HG03565 (cell line): ENCODE measurements at regions not wholly inside any gene's neighbourhood (a gene's known extent, or its start where the extent isn't known, plus 50 kb on each side); places are given as distances from the start of the nearest gene placed in this dataset.
A peak's percentile ranks its signal among the peaks of the same experiment; 100 is the strongest.
"Not testable (repeated sequence)": the region's sequence is repeated elsewhere in the genome, so short reads cannot be mapped to it uniquely, and the experiment has no call there.

ENCODE experiments used
- ATAC-seq: cut with Tn5 transposase; IDR thresholded peaks from one replicate; pipeline ENCODE4 v1.9.1; 2021; ENCODE audit warnings: mild to moderate bottlenecking, moderate library complexity; ENCODE audit not compliant: unreplicated experiment

- ATAC-seq = no peak
These were observed 334.8 kb downstream of the TEX13C start for GRCh38 chrX:125654501-125654900.

- no peak for ATAC-seq
These were observed 354.1 kb downstream of the TEX13C start for GRCh38 chrX:125673758-125674157.

DNA sequence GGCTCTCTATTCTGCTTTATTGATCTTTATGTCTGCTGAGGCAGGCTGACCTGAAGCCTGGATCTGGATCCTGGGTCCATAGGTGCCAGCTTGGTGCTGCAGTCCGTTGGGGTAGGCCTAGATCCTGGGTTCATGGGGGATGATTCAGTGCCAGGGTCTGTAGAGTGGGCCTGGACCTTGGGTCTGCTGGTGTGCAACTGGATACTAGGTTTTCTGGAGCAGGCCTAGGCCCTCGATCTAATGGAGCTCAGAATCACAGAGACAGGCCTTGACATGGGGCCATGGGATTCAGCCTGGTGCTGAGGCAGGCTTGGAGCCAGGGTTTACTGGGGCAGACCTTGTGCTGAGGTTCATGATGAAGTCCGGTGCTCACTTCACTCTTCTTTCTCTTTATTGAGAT, 358.6 kb downstream of the TEX13C start:
- ATAC-seq = no peak

- no peak for ATAC-seq
These were observed 360.7 kb downstream of the TEX13C start for GRCh38 chrX:125680366-125680765.

DNA sequence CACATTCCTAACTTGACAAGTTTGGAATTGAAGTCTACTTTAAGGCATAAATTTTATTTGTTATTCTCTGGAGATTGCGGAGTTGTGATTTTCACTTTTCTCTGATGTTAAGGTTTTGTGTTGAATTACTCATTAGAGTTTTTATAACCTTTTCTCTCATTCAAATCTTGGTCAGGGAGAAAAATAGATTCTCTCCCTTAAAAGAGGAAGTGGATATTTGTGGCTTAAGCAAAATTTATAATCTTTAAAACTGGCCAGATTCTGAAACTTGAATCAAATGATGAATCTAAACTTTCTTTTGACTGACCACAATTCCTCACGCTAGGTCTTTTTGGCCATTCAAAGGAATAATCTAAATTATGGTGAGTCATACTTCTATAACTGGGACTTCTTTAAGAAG, 361.4 kb downstream of the TEX13C start:
- peak; percentile 21 for ATAC-seq

GRCh38 chrX:125681507-125681906, 361.8 kb downstream of the TEX13C start:
- peak; percentile 65 for ATAC-seq

GRCh38 chrX:125690522-125690921, 370.9 kb downstream of the TEX13C start:
- not testable (repeated sequence) for ATAC-seq

DNA sequence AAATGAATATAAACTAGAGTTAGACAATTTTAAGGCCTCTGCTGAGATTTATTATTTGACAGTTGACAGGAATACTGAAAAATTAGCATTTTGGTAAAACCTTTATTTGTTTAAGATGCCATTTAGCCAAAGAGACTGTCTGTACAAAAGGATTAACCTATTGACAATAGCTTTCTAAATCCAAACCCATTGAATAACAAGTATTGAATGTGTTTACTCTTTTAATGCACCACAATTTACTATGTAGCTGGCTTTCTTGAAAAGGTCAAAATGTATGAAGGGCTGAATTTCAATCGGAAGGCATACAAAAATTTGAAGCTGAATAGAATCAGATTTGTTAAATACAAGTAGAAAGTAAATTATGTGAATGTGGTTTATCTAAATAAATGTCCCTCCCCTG, 374.5 kb downstream of the TEX13C start:
- no peak for ATAC-seq

DNA sequence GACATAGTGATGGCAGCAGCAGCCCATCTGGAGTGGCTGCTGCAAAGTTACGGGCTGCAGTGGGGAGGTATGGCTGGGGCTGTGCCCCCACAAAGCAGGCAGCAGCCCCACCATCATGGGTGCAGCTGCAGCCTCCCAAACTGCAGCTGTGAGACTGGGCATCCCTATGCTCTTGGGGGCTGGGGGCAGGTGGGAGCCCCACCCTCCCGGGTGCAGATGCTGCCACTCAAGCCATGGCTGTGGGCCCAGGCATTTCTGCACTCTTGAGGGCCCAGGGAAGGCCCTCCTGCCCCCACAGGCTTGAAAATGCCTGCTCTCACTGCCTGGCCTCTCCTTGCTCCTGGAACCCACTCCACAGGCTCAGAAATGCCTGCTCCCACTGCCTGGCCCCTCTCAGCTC, 389.4 kb downstream of the TEX13C start:
- ATAC-seq = no peak

DNA sequence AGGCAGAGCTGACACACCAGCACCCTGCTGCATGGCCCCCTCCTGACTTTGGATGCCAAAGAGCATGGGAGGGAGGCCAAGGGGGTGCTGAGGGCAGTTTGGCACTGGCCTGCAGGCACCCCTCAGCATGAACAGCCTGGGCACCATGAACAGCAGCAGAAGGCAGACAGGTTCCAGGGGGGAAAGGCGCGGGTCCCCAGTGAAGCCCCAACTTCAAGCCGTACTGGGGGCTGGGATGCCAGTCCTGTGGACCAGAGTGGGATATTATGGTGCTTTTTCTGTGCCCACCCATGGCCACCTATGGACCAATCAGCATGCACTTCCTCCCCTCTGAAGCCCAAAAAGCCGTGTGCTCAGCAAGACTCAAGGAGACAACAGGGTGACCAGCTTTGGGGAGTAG, 389.9 kb downstream of the TEX13C start:
- ATAC-seq = no peak

GRCh38 chrX:125710403-125711062, 390.9 kb downstream of the TEX13C start:
- no peak for ATAC-seq

DNA sequence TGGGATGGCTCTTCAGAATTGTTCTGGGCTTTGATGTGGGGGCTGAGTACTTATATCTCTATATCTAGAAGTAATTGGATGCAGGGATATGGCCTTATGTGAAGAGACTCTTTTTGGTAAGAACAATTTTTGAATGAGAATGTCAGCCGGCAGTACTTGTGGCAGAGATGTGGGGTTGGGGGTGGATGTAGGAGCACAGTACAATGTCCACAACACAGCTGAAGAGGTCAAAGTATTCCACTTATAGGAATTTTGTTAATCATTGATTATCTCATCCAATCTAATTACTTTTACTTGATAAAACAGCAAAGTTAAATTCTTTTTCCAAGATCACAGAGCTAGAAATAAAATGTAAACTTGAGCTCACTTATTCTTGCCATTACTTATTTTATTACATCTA, 391.4 kb downstream of the TEX13C start:
- ATAC-seq = no peak

- ATAC-seq = no peak
These were observed 394.0 kb downstream of the TEX13C start for GRCh38 chrX:125713633-125714032.

DNA sequence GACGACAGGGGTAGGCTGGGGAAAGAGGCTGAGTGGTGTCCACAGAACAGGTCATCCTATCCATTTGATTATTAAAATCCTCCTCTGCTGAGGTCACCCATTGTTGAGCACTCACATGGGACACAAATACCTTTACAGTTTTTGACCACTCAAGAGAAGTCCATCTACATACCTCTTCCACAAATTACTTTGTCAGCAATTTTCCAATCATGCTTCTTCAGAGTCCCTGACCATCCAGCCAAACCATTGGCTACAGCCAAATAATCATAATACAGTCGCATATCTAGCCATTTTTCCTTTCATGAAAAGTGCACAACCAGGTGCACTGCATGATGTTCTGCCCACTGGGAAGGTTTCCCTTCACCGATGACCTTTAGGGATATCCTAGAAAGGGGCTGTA, 407.4 kb downstream of the TEX13C start:
- ATAC-seq = no peak

DNA sequence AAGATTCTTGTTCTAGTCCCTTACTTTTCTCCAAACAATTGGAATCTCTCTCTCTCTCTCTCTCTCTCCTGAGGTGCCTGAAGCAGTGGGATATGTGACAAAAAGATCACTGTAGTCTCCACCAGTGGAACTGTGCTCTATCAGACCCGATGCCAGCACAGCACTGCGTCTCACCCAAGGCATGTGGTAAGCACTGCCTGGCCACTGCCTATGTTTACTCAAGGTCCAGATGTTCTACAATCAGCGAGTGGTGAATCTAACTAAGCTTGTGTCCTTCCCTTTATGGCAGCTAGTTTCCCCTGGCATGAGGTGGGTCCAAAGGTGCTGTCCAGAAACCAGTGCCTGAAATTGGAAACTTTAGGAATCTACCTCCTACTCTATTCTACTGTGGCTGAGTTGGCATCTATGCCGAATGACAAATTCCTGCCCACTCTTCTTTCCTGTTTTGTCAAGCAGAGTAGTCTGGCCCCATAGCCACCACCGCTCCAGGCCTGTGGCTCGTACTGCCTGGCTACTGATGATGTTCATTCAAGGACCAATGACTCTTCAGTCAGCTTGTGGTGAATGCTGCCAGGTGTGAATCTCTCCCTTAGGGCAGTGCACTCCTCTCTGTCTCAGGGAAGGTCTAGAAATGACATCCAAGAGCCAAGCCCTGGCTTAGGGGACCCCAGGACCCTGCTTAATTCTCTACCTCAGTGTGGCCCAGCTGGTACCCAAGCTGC, 416.5 kb downstream of the TEX13C start:
- no peak for ATAC-seq

DNA sequence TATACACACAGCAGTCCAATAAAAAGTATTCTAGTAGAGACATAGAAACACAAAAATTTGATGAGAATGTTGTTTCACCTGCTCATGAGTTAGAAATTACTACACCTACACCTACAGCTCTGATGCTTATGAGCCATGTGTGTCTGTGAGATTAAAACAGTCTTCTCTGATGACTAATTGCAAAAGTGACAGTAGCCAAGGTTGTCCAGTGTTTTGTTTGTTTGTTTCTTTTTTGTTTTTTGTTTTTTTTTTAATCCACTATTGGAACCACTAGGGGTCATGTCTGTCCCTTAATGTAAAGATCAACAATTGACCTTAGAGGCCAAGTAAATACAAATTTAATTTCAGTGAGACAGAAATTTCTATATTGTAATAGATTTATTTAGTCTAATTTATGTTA, 423.1 kb downstream of the TEX13C start:
- ATAC-seq = no peak

GRCh38 chrX:125744914-125745313, 421.2 kb downstream of the DCAF12L2 start:
- no peak for ATAC-seq

GRCh38 chrX:125757794-125758564, 408.1 kb downstream of the DCAF12L2 start:
- ATAC-seq = no peak

GRCh38 chrX:125758819-125759218, 407.3 kb downstream of the DCAF12L2 start:
- ATAC-seq = no peak

- no peak for ATAC-seq
These were observed 403.1 kb downstream of the DCAF12L2 start for GRCh38 chrX:125762954-125763353.

DNA sequence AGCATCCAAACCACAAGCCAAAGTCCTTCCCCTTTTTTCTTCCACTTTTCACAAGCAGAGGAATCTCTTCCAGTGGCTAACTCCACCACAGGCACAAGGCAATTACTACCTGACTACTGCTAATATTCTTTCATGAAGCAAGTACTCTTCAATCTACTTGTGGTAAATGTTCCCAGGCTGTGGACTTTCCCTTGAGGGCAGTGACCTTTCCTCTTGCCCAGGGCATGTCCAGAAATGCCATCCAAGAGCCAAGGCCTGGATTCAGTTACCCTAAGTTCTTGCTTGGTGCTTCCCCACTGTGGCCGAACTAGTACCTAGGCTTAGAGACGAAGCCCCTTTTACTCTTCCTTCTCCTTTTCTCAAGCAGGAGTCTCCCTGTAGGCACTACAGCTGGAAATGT, 400.7 kb downstream of the DCAF12L2 start:
- no peak for ATAC-seq

GRCh38 chrX:125769628-125770027, 396.5 kb downstream of the DCAF12L2 start:
- no peak for ATAC-seq
